HG03095 (cell line): ENCODE measurements at regions not wholly inside any gene's neighbourhood (a gene's known extent, or its start where the extent isn't known, plus 50 kb on each side); places are given as distances from the start of the nearest gene placed in this dataset.

Source experiments
- ATAC-seq: cut with Tn5 transposase; IDR thresholded peaks from one replicate; pipeline ENCODE4 v1.9.1; 2021; ENCODE audit warnings: moderate library complexity; ENCODE audit not compliant: unreplicated experiment

- ATAC-seq: no peak
These were observed 707.8 kb upstream of the LMCD1 start for GRCh38 chr3:7793786-7794185.

GRCh38 chr3:7798276-7798675 is 703.3 kb upstream of the LMCD1 start:
- no peak for ATAC-seq

GRCh38 chr3:7800006-7800780 is 701.4 kb upstream of the LMCD1 start:
- ATAC-seq: no peak

- no peak for ATAC-seq
These were observed 689.1 kb upstream of the LMCD1 start for GRCh38 chr3:7812490-7812889.

GRCh38 chr3:7813365-7813764 is 688.3 kb upstream of the LMCD1 start:
- no peak for ATAC-seq

- ATAC-seq: no peak
These were observed 684.4 kb upstream of the LMCD1 start for GRCh38 chr3:7817239-7817638.

GRCh38 chr3:7820969-7821368 is 680.7 kb upstream of the LMCD1 start:
- no peak for ATAC-seq

- ATAC-seq: no peak
These were observed 679.8 kb upstream of the LMCD1 start for GRCh38 chr3:7821858-7822257.

GRCh38 chr3:7841451-7841850 is 660.2 kb upstream of the LMCD1 start:
- no peak for ATAC-seq

- no peak for ATAC-seq
These were observed 658.2 kb upstream of the LMCD1 start for GRCh38 chr3:7843441-7843840.

GRCh38 chr3:7847021-7847420 is 654.6 kb upstream of the LMCD1 start:
- ATAC-seq: no peak

- no peak for ATAC-seq
These were observed 654.1 kb upstream of the LMCD1 start for GRCh38 chr3:7847521-7847920.

- no peak for ATAC-seq
These were observed 647.4 kb upstream of the LMCD1 start for GRCh38 chr3:7854266-7854665.

GRCh38 chr3:7854721-7855120 is 646.9 kb upstream of the LMCD1 start:
- ATAC-seq: no peak

GRCh38 chr3:7865611-7866010 is 636.0 kb upstream of the LMCD1 start:
- ATAC-seq: no peak

GRCh38 chr3:7867587-7867986 is 634.0 kb upstream of the LMCD1 start:
- no peak for ATAC-seq

GRCh38 chr3:7871003-7871560 is 630.5 kb upstream of the LMCD1 start:
- no peak for ATAC-seq

GRCh38 chr3:7874116-7874515 is 627.5 kb upstream of the LMCD1 start:
- no peak for ATAC-seq

- no peak for ATAC-seq
These were observed 625.7 kb upstream of the LMCD1 start for GRCh38 chr3:7875925-7876324.

GRCh38 chr3:7876741-7877297 is 624.8 kb upstream of the LMCD1 start:
- ATAC-seq: no peak

GRCh38 chr3:7877312-7877711 is 624.3 kb upstream of the LMCD1 start:
- ATAC-seq: no peak

- ATAC-seq: no peak
These were observed 622.1 kb upstream of the LMCD1 start for GRCh38 chr3:7879572-7879971.

GRCh38 chr3:7881946-7882345 is 619.7 kb upstream of the LMCD1 start:
- no peak for ATAC-seq
